Omental fat pad (tissue), 3 donors: ENCODE measurements at regions not wholly inside any gene's neighbourhood (a gene's known extent, or its start where the extent isn't known, plus 50 kb on each side); places are given as distances from the start of the nearest gene placed in this dataset.

Source experiments
- ATAC-seq: fragments of 150-250 bp; one replicate; pipeline ENCODE4 v1.9.1; 2016; ENCODE audit warnings: mild to moderate bottlenecking, moderate library complexity; ENCODE audit not compliant: low FRiP score
- DNase-seq: peaks from one replicate; pipeline ENCODE4 v3.0.0-alpha.2; 2019; ENCODE audit warnings: low spot score
- TF ChIP-seq, protein P1 (sequence below), 3 donors: fragments of 450-650 bp; IDR thresholded peaks; one replicate each; pipeline ENCODE4 v1.5.1; 2016 to 2017; ENCODE audit warnings: antibody characterized with exemption in 3 of 3, mild to moderate bottlenecking in 3 of 3, moderate library complexity in 2 of 3

- ATAC-seq (no peak), DNase-seq (no peak)
- TF ChIP-seq, protein P1, sequence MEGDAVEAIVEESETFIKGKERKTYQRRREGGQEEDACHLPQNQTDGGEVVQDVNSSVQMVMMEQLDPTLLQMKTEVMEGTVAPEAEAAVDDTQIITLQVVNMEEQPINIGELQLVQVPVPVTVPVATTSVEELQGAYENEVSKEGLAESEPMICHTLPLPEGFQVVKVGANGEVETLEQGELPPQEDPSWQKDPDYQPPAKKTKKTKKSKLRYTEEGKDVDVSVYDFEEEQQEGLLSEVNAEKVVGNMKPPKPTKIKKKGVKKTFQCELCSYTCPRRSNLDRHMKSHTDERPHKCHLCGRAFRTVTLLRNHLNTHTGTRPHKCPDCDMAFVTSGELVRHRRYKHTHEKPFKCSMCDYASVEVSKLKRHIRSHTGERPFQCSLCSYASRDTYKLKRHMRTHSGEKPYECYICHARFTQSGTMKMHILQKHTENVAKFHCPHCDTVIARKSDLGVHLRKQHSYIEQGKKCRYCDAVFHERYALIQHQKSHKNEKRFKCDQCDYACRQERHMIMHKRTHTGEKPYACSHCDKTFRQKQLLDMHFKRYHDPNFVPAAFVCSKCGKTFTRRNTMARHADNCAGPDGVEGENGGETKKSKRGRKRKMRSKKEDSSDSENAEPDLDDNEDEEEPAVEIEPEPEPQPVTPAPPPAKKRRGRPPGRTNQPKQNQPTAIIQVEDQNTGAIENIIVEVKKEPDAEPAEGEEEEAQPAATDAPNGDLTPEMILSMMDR (IDR thresholded peaks at IDR 0.05) = no peak
These were observed 363.1 kb downstream of the NUP35 start for GRCh38 chr2:183487326-183487725.

DNA sequence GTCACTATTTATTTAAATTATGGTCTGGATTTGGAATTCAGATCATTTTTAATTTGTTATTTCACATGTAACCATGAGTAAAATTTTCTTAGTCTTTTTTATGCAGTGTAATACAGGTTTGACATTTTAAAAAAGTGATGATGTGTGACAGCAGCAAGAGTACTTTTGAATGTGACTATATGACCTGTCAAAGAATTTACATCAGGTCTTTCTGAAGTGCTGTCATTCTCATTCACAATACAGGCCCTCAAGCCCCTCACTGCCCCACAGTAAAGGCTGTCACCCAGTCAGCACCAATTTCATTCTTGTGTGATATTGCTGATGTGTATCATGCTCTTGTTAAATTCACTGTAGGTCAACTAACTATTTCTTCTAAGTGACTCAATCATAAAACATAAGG is 364.2 kb downstream of the NUP35 start:
- TF ChIP-seq, protein P1 (IDR thresholded peaks at IDR 0.05) = no peak
- DNase-seq (no peak), ATAC-seq (no peak)

GRCh38 chr2:183490489-183490888 is 366.2 kb downstream of the NUP35 start:
- DNase-seq (no peak), ATAC-seq (no peak)
- TF ChIP-seq, protein P1 (IDR thresholded peaks at IDR 0.05) = no peak

DNA sequence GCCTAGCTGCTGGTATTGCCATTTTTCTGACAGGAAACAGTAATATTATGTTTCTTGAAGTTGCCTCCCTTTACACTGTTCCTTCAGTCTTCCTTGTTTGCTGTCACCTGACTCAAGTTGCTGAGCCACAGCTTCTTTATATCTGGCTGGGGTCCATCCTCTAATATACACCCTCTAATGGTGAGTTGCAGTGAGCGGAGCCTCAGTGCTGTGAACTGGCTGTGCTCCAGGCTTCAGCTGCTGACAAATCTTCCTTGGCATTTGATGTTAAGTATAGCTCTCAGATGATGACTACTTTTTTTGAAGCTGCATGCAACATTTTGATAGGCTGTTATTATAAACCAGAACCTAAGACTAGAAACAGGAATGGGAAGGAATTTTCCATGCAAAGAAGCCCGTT is 366.7 kb downstream of the NUP35 start:
- DNase-seq = no peak
- TF ChIP-seq, protein P1 (IDR thresholded peaks at IDR 0.05) = no peak
- no peak for ATAC-seq

GRCh38 chr2:183493040-183493439 is 368.8 kb downstream of the NUP35 start:
- TF ChIP-seq, protein P1 (IDR thresholded peaks at IDR 0.05) = no peak
- DNase-seq (no peak), ATAC-seq (no peak)

DNA sequence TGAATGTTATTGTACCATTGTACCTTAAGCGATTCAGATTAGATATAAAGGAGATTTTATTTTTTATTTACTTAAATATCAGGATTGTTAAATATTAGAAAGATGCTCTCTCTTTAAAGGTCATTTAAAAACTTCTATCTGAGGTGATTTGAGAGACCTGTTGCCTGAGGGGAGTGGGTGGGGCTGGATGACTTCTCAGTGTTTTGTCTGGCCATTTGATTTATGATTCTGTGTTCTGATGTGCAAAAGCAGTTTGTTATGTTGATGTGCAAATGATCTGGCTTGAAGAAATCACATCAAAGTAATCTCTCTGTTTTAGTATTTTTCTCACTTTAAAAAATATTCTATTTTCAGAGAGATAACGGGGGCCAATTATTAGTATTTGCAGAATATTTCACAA is 370.8 kb downstream of the NUP35 start:
- TF ChIP-seq, protein P1 (IDR thresholded peaks at IDR 0.05) = no peak
- ATAC-seq = no peak

GRCh38 chr2:183495589-183496267 is 371.5 kb downstream of the NUP35 start:
- TF ChIP-seq, protein P1 (IDR thresholded peaks at IDR 0.05) = no peak
- no peak for ATAC-seq
- no peak for DNase-seq

More for the DNA sequence above, 370.8 kb downstream of the NUP35 start:
- no peak for DNase-seq
